Stomach smooth muscle (tissue), 2 donors: ENCODE measurements at regions not wholly inside any gene's neighbourhood (a gene's known extent, or its start where the extent isn't known, plus 50 kb on each side); places are given as distances from the start of the nearest gene placed in this dataset.
"Not testable (repeated sequence)": the region's sequence is repeated elsewhere in the genome, so short reads cannot be mapped to it uniquely, and the experiment has no call there.

Source experiments
- H3K27ac ChIP-seq: one replicate; pipeline ENCODE4 v1.7.0; 2013; ENCODE audit warnings: mild to moderate bottlenecking, low read length, inconsistent platforms
- H3K27me3 ChIP-seq, 2 donors: one replicate each; pipeline ENCODE4 v1.7.0; 2013; ENCODE audit warnings: low read length in 2 of 2; ENCODE audit not compliant: insufficient read depth in 2 of 2, control insufficient read depth in 1 of 2
- H3K36me3 ChIP-seq, 2 donors: one replicate each; pipeline ENCODE4 v1.7.0; 2013; ENCODE audit warnings: low read length in 2 of 2; ENCODE audit not compliant: control insufficient read depth in 2 of 2, insufficient read depth in 2 of 2
- H3K4me1 ChIP-seq: one replicate; pipeline ENCODE4 v1.7.0; 2013; ENCODE audit warnings: low read length; ENCODE audit not compliant: control insufficient read depth, insufficient read depth
- H3K4me3 ChIP-seq, 2 donors: one replicate each; pipeline ENCODE4 v1.7.0; 2013; ENCODE audit warnings: low read length in 2 of 2
- H3K9ac ChIP-seq, 2 donors: one replicate each; pipeline ENCODE4 v1.7.0; 2013; ENCODE audit warnings: low read length in 2 of 2, mild to moderate bottlenecking in 1 of 2
- H3K9me3 ChIP-seq, 2 donors: one replicate each; pipeline ENCODE4 v1.7.0; 2013; ENCODE audit warnings: low read length in 2 of 2; ENCODE audit not compliant: control insufficient read depth in 2 of 2
- donor health status: healthy.
- donor health status: Pancreatic carcinoma.

- Histone ChIP-seq H3K36me3 (no peaks in the 10 kb centered on the region), H3K27me3 (no peaks in the 10 kb centered on the region), H3K4me1 (no peaks in the 10 kb centered on the region), H3K4me3 (no peak overlapping the region), H3K27ac (no peak overlapping the region), H3K9me3 (peaks cover 0 to 2% of the 10 kb centered on the region in 2 donors), H3K9ac (no peak overlapping the region)
Measured at GRCh38 chr6:51107769-51108203, 289.1 kb downstream of the TFAP2B start.

- no peak overlapping the region for H3K4me3 ChIP-seq
- no peak overlapping the region for H3K9ac ChIP-seq
- no peaks in the 10 kb centered on the region for H3K4me1 ChIP-seq
- H3K36me3 ChIP-seq: no peaks in the 10 kb centered on the region
- H3K9me3 ChIP-seq: peaks cover 0 to 2% of the 10 kb centered on the region in 2 donors
- H3K27me3 ChIP-seq: no peaks in the 10 kb centered on the region
- H3K27ac ChIP-seq: no peak overlapping the region
Measured at GRCh38 chr6:51108563-51109234, 290.0 kb downstream of the TFAP2B start.

GRCh38 chr6:51112731-51113130 is 294.1 kb downstream of the TFAP2B start:
- Histone ChIP-seq H3K36me3 (no peaks in the 10 kb centered on the region), H3K4me1 (no peaks in the 10 kb centered on the region), H3K27ac (no peak overlapping the region), H3K9ac (no peak overlapping the region), H3K9me3 (no peaks in the 10 kb centered on the region), H3K27me3 (no peaks in the 10 kb centered on the region), H3K4me3 (no peak overlapping the region)

- H3K36me3 ChIP-seq: no peaks in the 10 kb centered on the region
- no peak overlapping the region for H3K4me3 ChIP-seq
Measured at GRCh38 chr6:51116723-51117122, 298.1 kb downstream of the TFAP2B start.

GRCh38 chr6:51118792-51119191 is 300.1 kb downstream of the TFAP2B start:
- Histone ChIP-seq H3K4me3 (no peak overlapping the region), H3K4me1 (no peaks in the 10 kb centered on the region), H3K27ac (no peak overlapping the region)

More at GRCh38 chr6:51116723-51117122, 298.1 kb downstream of the TFAP2B start:
- Histone ChIP-seq H3K9ac (no peak overlapping the region), H3K27me3 (no peaks in the 10 kb centered on the region), H3K4me1 (no peaks in the 10 kb centered on the region), H3K27ac (no peak overlapping the region), H3K9me3 (no peaks in the 10 kb centered on the region)

GRCh38 chr6:51120016-51120415 is 301.3 kb downstream of the TFAP2B start:
- H3K4me3 ChIP-seq: no peak overlapping the region
- no peaks in the 10 kb centered on the region for H3K9me3 ChIP-seq
- no peaks in the 10 kb centered on the region for H3K27me3 ChIP-seq
- H3K9ac ChIP-seq: no peak overlapping the region
- no peaks in the 10 kb centered on the region for H3K36me3 ChIP-seq
- no peaks in the 10 kb centered on the region for H3K4me1 ChIP-seq
- H3K27ac ChIP-seq: no peak overlapping the region

More at GRCh38 chr6:51118792-51119191, 300.1 kb downstream of the TFAP2B start:
- Histone ChIP-seq H3K27me3 (no peaks in the 10 kb centered on the region), H3K36me3 (no peaks in the 10 kb centered on the region), H3K9ac (no peak overlapping the region), H3K9me3 (no peaks in the 10 kb centered on the region)

GRCh38 chr6:51121380-51121976 is 302.8 kb downstream of the TFAP2B start:
- not testable (repeated sequence) for H3K4me3 ChIP-seq, H3K9me3 ChIP-seq, H3K27me3 ChIP-seq, H3K27ac ChIP-seq, H3K9ac ChIP-seq, H3K4me1 ChIP-seq, H3K36me3 ChIP-seq

- Histone ChIP-seq H3K4me3 (no peak overlapping the region), H3K27ac (no peak overlapping the region), H3K9ac (no peak overlapping the region), H3K4me1 (no peaks in the 10 kb centered on the region), H3K9me3 (no peaks in the 10 kb centered on the region), H3K36me3 (no peaks in the 10 kb centered on the region), H3K27me3 (no peaks in the 10 kb centered on the region)
Measured at GRCh38 chr6:51129043-51129442, 310.4 kb downstream of the TFAP2B start.

GRCh38 chr6:51137777-51138176 is 319.1 kb downstream of the TFAP2B start:
- H3K27ac ChIP-seq: no peak overlapping the region
- H3K27me3 ChIP-seq: no peaks in the 10 kb centered on the region
- no peaks in the 10 kb centered on the region for H3K36me3 ChIP-seq
- no peak overlapping the region for H3K4me3 ChIP-seq
- peaks cover 0 to 2% of the 10 kb centered on the region in 2 donors for H3K9me3 ChIP-seq
- no peak overlapping the region for H3K9ac ChIP-seq
- no peaks in the 10 kb centered on the region for H3K4me1 ChIP-seq

GRCh38 chr6:51139950-51140385 is 321.3 kb downstream of the TFAP2B start:
- no peak overlapping the region for H3K27ac ChIP-seq
- no peak overlapping the region for H3K4me3 ChIP-seq
- H3K9me3 ChIP-seq: peaks cover 0 to 2% of the 10 kb centered on the region in 2 donors
- no peaks in the 10 kb centered on the region for H3K36me3 ChIP-seq
- no peak overlapping the region for H3K9ac ChIP-seq
- no peaks in the 10 kb centered on the region for H3K4me1 ChIP-seq
- H3K27me3 ChIP-seq: no peaks in the 10 kb centered on the region

GRCh38 chr6:51141080-51141479 is 322.4 kb downstream of the TFAP2B start:
- Histone ChIP-seq H3K4me3 (no peak overlapping the region), H3K9ac (no peak overlapping the region)

More at GRCh38 chr6:51141080-51141479, 322.4 kb downstream of the TFAP2B start:
- peaks cover 0 to 2% of the 10 kb centered on the region in 2 donors for H3K9me3 ChIP-seq
- H3K27me3 ChIP-seq: no peaks in the 10 kb centered on the region
- no peaks in the 10 kb centered on the region for H3K36me3 ChIP-seq
- H3K27ac ChIP-seq: no peak overlapping the region
- no peaks in the 10 kb centered on the region for H3K4me1 ChIP-seq
